Endothelial cell of umbilical vein (primary cell): ENCODE measurements at regions not wholly inside any gene's neighbourhood (a gene's known extent, or its start where the extent isn't known, plus 50 kb on each side); places are given as distances from the start of the nearest gene placed in this dataset.

Source experiments
- CTCF ChIP-seq, 2 donors: IDR thresholded peaks; 1 replicate in 1 of 2; 2 replicates in 1 of 2; pipeline ENCODE4 v1.5.1; 2011; ENCODE audit warnings: low read length in 2 of 2, mild to moderate bottlenecking in 2 of 2, moderate library complexity in 2 of 2, control low read depth in 1 of 2, inconsistent platforms in 1 of 2, low read depth in 1 of 2; ENCODE audit not compliant: insufficient read depth in 1 of 2; ENCODE audit errors: extremely low read depth in 1 of 2
- POLR2AphosphoS5 ChIP-seq: IDR thresholded peaks from 2 replicates; pipeline ENCODE4 v1.6.1; 2012; ENCODE audit warnings: low read depth, mild to moderate bottlenecking, control low read depth, low read length, moderate library complexity; ENCODE audit not compliant: insufficient read depth
- TF ChIP-seq, protein P1 (sequence below): IDR thresholded peaks from 2 replicates; pipeline ENCODE4 v1.6.1; 2011; ENCODE audit not compliant: insufficient read depth, insufficient read length

GRCh38 chr10:2851566-2851965 lies 215.8 kb upstream of the PFKP start:
- TF ChIP-seq POLR2AphosphoS5 (no peak), CTCF (IDR thresholded peaks at IDR 0.05; ENCODE audit: extremely low read depth in 1 of 2, insufficient read depth in 1 of 2, low read depth in 1 of 2, low read length in 2 of 2) (no peak)
- TF ChIP-seq, protein P1, sequence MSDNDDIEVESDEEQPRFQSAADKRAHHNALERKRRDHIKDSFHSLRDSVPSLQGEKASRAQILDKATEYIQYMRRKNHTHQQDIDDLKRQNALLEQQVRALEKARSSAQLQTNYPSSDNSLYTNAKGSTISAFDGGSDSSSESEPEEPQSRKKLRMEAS: no peak
